RCC 7860 (cell line): ENCODE measurements at regions not wholly inside any gene's neighbourhood (a gene's known extent, or its start where the extent isn't known, plus 50 kb on each side); places are given as distances from the start of the nearest gene placed in this dataset.
A peak's percentile ranks its signal among the peaks of the same experiment; 100 is the strongest.

Experiments used
- DNase-seq: peaks from one replicate; pipeline ENCODE4 v3.0.0-alpha.2; 2015; ENCODE audit warnings: low spot score
- FAIRE-seq: peaks from 2 replicates; lab custom pipeline; 2012; peaks lifted over from hg19 to GRCh38; lab: Jason Lieb, UNC

- FAIRE-seq (no peak), DNase-seq (no peak)
Measured at GRCh38 chr18:78622907-78623541, 356.6 kb upstream of the SALL3 start.

DNA sequence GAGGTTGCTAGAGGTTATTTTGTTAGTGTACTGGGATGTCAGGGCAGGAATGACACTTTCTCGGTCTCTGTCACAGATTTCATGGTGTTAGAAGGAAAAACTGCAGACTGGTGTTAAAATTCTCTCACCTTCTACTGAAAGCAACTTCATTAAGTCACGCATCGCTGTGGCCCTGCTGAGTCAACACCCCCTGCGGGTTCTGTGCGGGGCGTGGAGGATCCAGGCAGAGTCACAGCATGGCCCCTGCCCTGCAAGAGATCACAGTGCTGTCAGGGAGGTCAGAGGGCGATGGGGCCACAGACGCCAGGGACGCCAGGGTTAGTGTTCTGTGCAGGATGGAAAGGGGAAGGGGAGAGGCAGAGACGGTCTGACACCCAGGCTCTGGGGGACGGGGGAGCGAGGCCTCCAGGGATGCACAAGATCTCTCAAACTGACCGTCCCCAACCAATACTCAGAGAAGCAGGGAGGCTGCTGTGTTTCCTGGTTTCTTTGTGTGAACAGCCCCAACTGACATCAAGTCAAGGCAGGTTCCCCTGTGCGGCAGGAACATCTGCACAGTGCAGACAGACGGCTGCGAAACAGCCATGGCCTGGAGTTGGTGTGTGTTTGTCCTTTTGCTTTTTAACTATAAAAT is 354.9 kb upstream of the SALL3 start:
- FAIRE-seq (no peak), DNase-seq (no peak)

GRCh38 chr18:78625847-78626246 is 353.8 kb upstream of the SALL3 start:
- DNase-seq = no peak
- no peak for FAIRE-seq

GRCh38 chr18:78627551-78628346 is 351.9 kb upstream of the SALL3 start:
- FAIRE-seq = no peak
- DNase-seq = no peak

GRCh38 chr18:78629426-78629825 is 350.2 kb upstream of the SALL3 start:
- FAIRE-seq (no peak), DNase-seq (no peak)

GRCh38 chr18:78630356-78630755 is 349.3 kb upstream of the SALL3 start:
- DNase-seq = no peak
- FAIRE-seq = no peak

DNA sequence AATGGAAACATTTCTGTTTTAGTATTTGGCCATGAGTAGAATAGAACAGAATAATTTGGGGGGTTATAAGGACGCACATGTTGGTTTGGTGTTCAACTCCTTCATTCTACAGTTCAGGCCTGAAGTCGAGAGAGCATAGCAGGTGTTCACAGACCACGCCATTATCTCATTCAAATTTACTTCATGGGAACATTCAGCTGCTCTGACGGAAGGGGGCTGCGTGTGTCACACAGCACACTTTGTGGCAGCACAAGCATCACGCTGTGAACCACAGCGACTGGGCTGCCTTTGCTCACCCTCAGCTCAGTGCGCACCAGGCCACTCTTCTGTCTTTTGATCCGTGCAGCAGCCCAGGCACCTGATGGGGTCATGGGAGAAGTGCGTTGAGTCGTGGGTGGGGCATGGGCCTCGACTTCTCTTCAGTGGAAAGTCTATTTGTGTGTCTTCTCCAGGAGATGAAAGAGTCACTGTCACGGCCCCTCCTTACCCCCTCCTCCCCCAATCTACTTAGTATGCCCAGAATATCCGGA is 348.6 kb upstream of the SALL3 start:
- FAIRE-seq (no peak), DNase-seq (no peak)

DNA sequence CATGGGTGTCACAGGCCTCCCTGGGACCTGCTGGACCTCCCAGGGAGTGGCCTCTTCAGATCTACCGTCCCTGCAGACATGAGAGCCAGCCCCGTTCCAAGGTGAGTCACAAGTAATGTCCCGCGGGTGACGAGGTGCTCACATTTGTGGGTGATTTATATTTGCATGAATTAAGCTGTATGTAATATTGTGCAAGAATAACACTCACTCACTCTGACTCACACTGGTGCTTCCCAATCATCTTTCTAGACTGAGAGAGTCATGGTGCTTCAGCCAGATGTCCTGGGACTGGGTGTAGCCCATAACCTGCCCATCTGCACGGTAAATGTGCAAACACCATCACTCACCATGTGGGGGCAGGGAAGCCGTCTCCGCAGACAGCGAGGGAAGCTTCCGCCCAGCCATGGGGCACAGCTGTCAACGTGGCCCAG is 347.5 kb upstream of the SALL3 start:
- FAIRE-seq (no peak), DNase-seq (peak; percentile 17)

- DNase-seq = no peak
- no peak for FAIRE-seq
Measured at GRCh38 chr18:78634061-78634696, 345.4 kb upstream of the SALL3 start.

- no peak for FAIRE-seq
- DNase-seq = no peak
Measured at GRCh38 chr18:78635093-78635800, 344.4 kb upstream of the SALL3 start.

- no peak for DNase-seq
- no peak for FAIRE-seq
Measured at GRCh38 chr18:78636260-78636659, 343.4 kb upstream of the SALL3 start.

GRCh38 chr18:78637442-78638402 is 341.9 kb upstream of the SALL3 start:
- FAIRE-seq (no peak), DNase-seq (no peak)

GRCh38 chr18:78639006-78639950 is 340.3 kb upstream of the SALL3 start:
- no peak for DNase-seq
- FAIRE-seq = no peak

GRCh38 chr18:78640246-78640995 is 339.2 kb upstream of the SALL3 start:
- FAIRE-seq = no peak

GRCh38 chr18:78641689-78642231 is 337.9 kb upstream of the SALL3 start:
- FAIRE-seq = no peak
- no peak for DNase-seq

More at GRCh38 chr18:78640246-78640995, 339.2 kb upstream of the SALL3 start:
- no peak for DNase-seq

DNA sequence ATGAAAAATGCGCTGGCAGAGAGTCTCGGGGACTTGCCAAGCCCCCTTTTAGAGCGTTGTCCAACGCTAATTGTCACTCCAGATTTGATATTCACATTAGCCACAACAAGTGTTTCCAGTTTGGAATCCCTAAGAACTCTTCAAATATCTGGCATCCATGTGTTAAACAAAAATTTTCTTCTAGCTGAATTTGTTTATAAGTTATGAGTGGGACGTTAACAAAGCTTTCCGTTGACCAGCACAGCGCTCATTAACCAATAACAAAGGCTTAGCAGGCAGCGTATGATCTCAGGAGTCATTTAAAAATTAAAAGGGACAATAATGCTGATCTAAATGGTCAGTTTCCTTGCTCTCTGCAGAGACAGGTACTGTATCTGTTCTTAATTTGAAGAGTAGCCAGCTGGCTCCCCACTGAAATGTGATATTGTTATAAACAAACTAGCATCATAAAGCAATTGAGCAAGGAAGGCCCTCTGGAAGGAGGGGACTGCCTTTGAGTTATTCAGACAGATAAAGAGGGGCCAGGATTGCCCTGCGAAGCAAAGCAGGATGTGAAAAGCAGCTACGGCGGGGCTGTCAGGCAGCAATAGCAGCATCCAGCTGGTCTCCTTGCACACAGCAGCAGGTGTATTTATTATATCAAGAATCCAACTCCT is 337.2 kb upstream of the SALL3 start:
- DNase-seq = no peak
- FAIRE-seq = no peak

DNA sequence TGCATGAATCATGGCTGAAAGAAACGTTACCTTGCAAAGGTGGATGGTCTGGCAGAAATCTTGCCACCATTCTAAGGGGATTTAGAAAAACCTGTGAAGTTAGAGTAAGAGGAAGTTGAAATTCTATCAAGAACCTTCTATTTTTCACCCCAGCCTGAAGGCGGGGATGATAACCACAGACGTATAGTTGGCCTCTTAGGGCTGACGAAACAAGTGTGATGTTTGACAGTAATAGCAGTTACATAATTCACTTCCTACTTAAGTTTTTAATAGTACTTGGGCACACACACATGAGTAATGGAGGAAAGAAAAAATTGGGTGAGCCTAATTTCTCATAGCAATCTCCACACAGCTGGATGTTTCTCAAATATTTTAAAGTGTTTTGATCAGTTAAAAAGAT is 336.6 kb upstream of the SALL3 start:
- DNase-seq = no peak
- FAIRE-seq = no peak
